GM18858 (cell line): ENCODE measurements at regions not wholly inside any gene's neighbourhood (a gene's known extent, or its start where the extent isn't known, plus 50 kb on each side); places are given as distances from the start of the nearest gene placed in this dataset.
"Not testable (repeated sequence)": the region's sequence is repeated elsewhere in the genome, so short reads cannot be mapped to it uniquely, and the experiment has no call there.

Source experiments
- ATAC-seq: cut with Tn5 transposase; IDR thresholded peaks from one replicate; pipeline ENCODE4 v1.9.1; 2021; ENCODE audit not compliant: unreplicated experiment

GRCh38 chr20:50436052-50436656 is 74.0 kb upstream of the PTPN1 start:
- ATAC-seq: no peak

- no peak for ATAC-seq
Measured at GRCh38 chr20:50436696-50437095, 73.5 kb upstream of the PTPN1 start.

DNA sequence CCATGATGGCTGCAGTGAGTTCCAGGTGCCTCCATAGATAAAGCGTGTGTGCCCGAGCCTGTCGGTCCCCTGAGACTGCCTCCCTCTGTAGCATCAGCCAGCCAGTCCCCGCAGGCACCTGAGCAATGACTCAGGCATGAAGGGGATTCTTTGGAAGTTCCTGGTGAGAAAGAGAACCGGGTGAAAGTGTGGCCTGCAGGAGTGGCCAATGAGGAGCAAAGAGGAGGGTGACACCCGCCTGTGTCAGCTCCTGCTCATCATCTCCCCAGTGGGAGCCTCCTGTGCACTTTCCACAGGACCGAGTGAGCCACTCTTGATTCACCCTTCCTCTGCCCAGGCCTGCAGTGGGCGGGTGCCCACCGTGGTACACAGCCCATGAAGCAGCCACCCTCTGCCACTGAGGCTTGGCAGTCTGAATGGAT is 71.2 kb upstream of the PTPN1 start:
- no peak for ATAC-seq

GRCh38 chr20:50439539-50440453 is 70.4 kb upstream of the PTPN1 start:
- no peak for ATAC-seq

DNA sequence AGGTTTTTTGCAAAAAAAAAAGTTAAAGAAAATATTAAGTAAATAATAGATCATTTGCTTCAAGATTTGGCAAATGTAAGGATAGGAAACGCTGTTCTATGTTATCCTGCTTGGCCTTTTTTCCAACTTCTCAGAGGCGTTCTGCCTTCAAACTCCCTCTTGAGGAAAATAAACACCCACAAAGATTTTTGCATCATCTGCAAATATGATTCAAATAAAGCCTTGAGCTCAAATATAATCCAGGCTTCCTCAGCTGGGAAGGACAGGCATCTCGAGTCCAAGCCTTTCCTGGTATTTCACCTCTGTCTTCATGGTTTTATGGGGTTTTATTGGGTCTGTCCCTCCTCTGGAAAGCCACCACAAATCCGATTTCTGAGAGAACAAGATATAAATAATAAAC is 67.7 kb upstream of the PTPN1 start:
- no peak for ATAC-seq

GRCh38 chr20:50445354-50446151 is 64.6 kb upstream of the PTPN1 start:
- no peak for ATAC-seq

GRCh38 chr20:50446351-50447101 is 63.7 kb upstream of the PTPN1 start:
- no peak for ATAC-seq

- no peak for ATAC-seq
Measured at GRCh38 chr20:50447102-50447804, 62.9 kb upstream of the PTPN1 start.

DNA sequence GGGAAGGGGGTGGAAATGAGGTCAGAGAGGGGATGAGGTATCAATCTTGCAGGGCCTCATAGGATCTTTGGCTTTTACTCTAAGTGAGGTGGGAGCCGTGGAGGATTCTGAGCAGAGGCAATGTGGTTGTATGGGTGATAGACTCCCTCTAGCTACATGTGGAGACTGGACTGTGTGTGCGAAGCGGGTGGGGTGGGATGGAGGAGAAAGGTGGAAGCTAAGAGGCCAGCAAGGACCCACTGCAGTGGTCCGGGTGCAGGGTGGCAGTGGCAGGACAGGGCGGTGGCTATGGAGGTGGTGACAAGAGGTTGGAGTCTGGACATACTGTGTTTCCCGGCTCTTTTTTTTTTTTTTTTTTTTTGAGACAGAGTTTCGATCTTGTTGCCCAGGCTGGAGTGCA is 62.4 kb upstream of the PTPN1 start:
- no peak for ATAC-seq

DNA sequence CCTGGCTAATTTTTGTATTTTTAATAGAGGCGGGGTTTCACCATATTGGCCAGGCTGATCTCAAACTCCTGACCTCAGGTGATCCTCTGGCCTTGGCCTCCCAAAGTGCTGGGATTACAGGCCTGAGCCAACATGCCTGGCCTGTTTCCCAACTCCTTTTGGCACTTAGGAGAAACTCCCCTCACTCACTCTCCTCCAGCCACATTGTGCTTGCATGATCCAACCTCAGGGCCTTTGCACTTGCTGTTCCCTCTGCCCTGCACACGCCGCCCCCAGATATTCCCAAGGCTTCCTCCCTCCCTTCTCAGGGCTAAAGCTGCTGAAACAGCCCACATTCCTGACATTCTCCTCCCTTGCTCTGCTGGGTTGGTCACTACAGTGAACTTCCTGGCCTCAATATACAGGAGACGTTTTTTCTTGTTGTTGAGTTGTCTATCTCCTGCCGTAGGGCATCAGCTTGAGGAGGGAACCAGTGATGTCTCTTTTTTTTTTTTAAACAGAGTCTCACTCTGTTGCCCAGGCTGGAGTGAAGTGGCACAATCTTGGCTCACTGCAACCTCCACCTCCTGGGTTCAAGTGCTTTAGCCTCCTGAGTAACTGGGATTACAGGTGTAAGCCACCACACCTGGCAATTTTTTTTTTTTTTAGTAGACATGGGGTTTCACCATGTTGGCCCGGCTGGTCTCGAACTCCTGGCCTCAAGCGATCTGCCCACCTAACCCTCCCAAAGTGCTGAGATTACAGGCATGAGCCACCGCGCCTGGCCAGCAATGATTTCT is 61.4 kb upstream of the PTPN1 start:
- not testable (repeated sequence) for ATAC-seq

GRCh38 chr20:50449738-50450492 is 60.3 kb upstream of the PTPN1 start:
- peak; percentile 44 for ATAC-seq

GRCh38 chr20:50450493-50450826 is 59.7 kb upstream of the PTPN1 start:
- ATAC-seq: no peak

GRCh38 chr20:50450881-50451752 is 59.1 kb upstream of the PTPN1 start:
- ATAC-seq: peak; percentile 61

- not testable (repeated sequence) for ATAC-seq
Measured at GRCh38 chr20:50451792-50452425, 58.3 kb upstream of the PTPN1 start.

DNA sequence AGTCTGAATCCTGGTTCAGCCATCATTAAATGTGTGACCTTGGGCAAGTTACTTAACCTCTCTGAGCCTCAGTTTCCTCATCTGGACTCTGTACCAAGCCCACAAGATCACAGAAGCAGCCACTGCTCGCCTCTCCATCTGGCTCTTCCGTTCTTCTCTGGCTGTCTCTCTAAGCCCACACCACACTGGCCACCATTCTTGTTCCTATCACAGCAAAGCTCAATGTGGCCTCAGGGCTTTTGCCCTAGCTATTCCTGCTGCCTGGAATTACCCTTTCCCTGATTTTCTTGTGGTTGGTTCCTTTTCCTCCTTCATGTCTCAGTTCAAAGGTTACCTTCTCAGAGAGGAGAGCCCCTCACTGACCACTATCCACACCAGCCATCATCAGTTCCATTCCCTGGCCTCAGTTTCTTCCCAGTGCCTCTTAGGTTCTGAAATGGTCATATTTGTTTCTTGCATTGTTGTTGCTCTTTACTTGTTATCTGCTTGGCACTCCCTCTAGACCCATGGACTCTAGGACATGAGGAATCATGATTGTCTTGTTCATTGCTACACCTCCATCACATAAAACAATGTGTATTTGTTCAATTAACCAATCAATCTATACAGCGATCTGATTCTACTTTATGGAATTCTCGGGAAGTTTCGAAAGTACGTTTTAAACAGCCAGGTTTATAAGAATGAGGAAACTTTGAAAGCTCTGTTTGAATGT is 56.5 kb upstream of the PTPN1 start:
- ATAC-seq: no peak

- ATAC-seq: not testable (repeated sequence)
Measured at GRCh38 chr20:50455245-50455644, 54.9 kb upstream of the PTPN1 start.
